ENCODE measurements at regions not wholly inside any gene's neighbourhood (a gene's known extent, or its start where the extent isn't known, plus 50 kb on each side); places are given as distances from the start of the nearest gene placed in this dataset.

- Mint-ChIP-seq H3K4me3 (no peak overlapping the region), H3K36me3 (ENCODE audit: low read depth) (no peaks in the 10 kb centered on the region), H3K27ac (no peak overlapping the region), H3K27me3 (no peaks in the 10 kb centered on the region), H3K4me1 (no peaks in the 10 kb centered on the region), H3K9me3 (ENCODE audit: low read depth) (peaks cover 4% of the 10 kb centered on the region)
- ChIA-PET CTCF (interaction anchor here (1.0 kb wide), 1 partner anchor 21 kb away, joined by 3 read pairs; no protein-coding TSS in a partner anchor), POLR2A (no interaction called here)
- ATAC-seq (no peak), DNase-seq (no peak)
- intact Hi-C loops (cut with DNase I, micrococcal nuclease): no loop called here
Observed at GRCh38 chr2:51420511-51420910, 388.6 kb upstream of the NRXN1 start.

- H3K27ac Mint-ChIP-seq: no peak overlapping the region
- no peak overlapping the region for H3K4me3 Mint-ChIP-seq
- H3K36me3 Mint-ChIP-seq (ENCODE audit: low read depth): no peaks in the 10 kb centered on the region
- ChIA-PET CTCF (no interaction called here), POLR2A (no interaction called here)
- H3K4me1 Mint-ChIP-seq: no peaks in the 10 kb centered on the region
- DNase-seq (no peak), ATAC-seq (no peak)
- peaks cover 3% of the 10 kb centered on the region for H3K9me3 Mint-ChIP-seq (ENCODE audit: low read depth)
- no peaks in the 10 kb centered on the region for H3K27me3 Mint-ChIP-seq
- intact Hi-C loops (cut with DNase I, micrococcal nuclease): no loop called here
Observed at GRCh38 chr2:51413726-51414125, 381.8 kb upstream of the NRXN1 start.

GRCh38 chr2:51410331-51410730 is 378.4 kb upstream of the NRXN1 start:
- H3K9me3 Mint-ChIP-seq (ENCODE audit: low read depth): peaks cover 4% of the 10 kb centered on the region
- ChIA-PET CTCF (no interaction called here), POLR2A (no interaction called here)
- DNase-seq (no peak), ATAC-seq (no peak)
- no peaks in the 10 kb centered on the region for H3K4me1 Mint-ChIP-seq
- H3K27ac Mint-ChIP-seq: no peak overlapping the region
- intact Hi-C loops (cut with DNase I, micrococcal nuclease): no loop called here
- no peaks in the 10 kb centered on the region for H3K27me3 Mint-ChIP-seq
- no peak overlapping the region for H3K4me3 Mint-ChIP-seq
- no peaks in the 10 kb centered on the region for H3K36me3 Mint-ChIP-seq (ENCODE audit: low read depth)

GRCh38 chr2:51409920-51410319 is 378.0 kb upstream of the NRXN1 start:
- DNase-seq (no peak), ATAC-seq (no peak)
- Mint-ChIP-seq H3K4me1 (no peaks in the 10 kb centered on the region), H3K36me3 (ENCODE audit: low read depth) (no peaks in the 10 kb centered on the region), H3K27ac (no peak overlapping the region), H3K4me3 (no peak overlapping the region), H3K9me3 (ENCODE audit: low read depth) (peaks cover 7% of the 10 kb centered on the region), H3K27me3 (no peaks in the 10 kb centered on the region)
- ChIA-PET POLR2A (no interaction called here), CTCF (no interaction called here)
- intact Hi-C loops (cut with DNase I, micrococcal nuclease): no loop called here

- CTCF ChIA-PET: no interaction called here
Observed at GRCh38 chr2:51404226-51404625, 372.3 kb upstream of the NRXN1 start.

GRCh38 chr2:51401546-51401945 is 369.6 kb upstream of the NRXN1 start:
- intact Hi-C loops (cut with DNase I, micrococcal nuclease): no loop called here
- Mint-ChIP-seq H3K9me3 (ENCODE audit: low read depth) (peaks cover 12% of the 10 kb centered on the region), H3K27me3 (no peaks in the 10 kb centered on the region), H3K36me3 (ENCODE audit: low read depth) (no peaks in the 10 kb centered on the region), H3K27ac (no peak overlapping the region), H3K4me1 (no peaks in the 10 kb centered on the region), H3K4me3 (no peak overlapping the region)
- CTCF ChIA-PET: no interaction called here
- POLR2A ChIA-PET: no interaction called here
- no peak for DNase-seq
- ATAC-seq: no peak

More at GRCh38 chr2:51404226-51404625, 372.3 kb upstream of the NRXN1 start:
- DNase-seq (no peak), ATAC-seq (no peak)
- intact Hi-C loops (cut with DNase I, micrococcal nuclease): no loop called here
- Mint-ChIP-seq H3K4me3 (no peak overlapping the region), H3K9me3 (ENCODE audit: low read depth) (peaks cover 10% of the 10 kb centered on the region), H3K27me3 (no peaks in the 10 kb centered on the region), H3K4me1 (no peaks in the 10 kb centered on the region), H3K36me3 (ENCODE audit: low read depth) (no peaks in the 10 kb centered on the region), H3K27ac (no peak overlapping the region)
- POLR2A ChIA-PET: no interaction called here

GRCh38 chr2:51387235-51387634 is 355.3 kb upstream of the NRXN1 start:
- Mint-ChIP-seq H3K27ac (no peak overlapping the region), H3K36me3 (ENCODE audit: low read depth) (no peaks in the 10 kb centered on the region), H3K4me1 (no peaks in the 10 kb centered on the region), H3K9me3 (ENCODE audit: low read depth) (peaks cover 9% of the 10 kb centered on the region), H3K4me3 (no peak overlapping the region), H3K27me3 (no peaks in the 10 kb centered on the region)
- ChIA-PET POLR2A (no interaction called here), CTCF (no interaction called here)
- DNase-seq (no peak), ATAC-seq (no peak)
- intact Hi-C loops (cut with DNase I, micrococcal nuclease): no loop called here

GRCh38 chr2:51379997-51380396 is 348.1 kb upstream of the NRXN1 start:
- H3K36me3 Mint-ChIP-seq (ENCODE audit: low read depth): no peaks in the 10 kb centered on the region
- DNase-seq (no peak), ATAC-seq (no peak)
- H3K4me1 Mint-ChIP-seq: no peaks in the 10 kb centered on the region
- no peaks in the 10 kb centered on the region for H3K27me3 Mint-ChIP-seq
- no peak overlapping the region for H3K27ac Mint-ChIP-seq
- intact Hi-C loops (cut with DNase I, micrococcal nuclease): no loop called here
- CTCF ChIA-PET: no interaction called here
- H3K9me3 Mint-ChIP-seq (ENCODE audit: low read depth): peaks cover 8% of the 10 kb centered on the region
- POLR2A ChIA-PET: no interaction called here
- no peak overlapping the region for H3K4me3 Mint-ChIP-seq

GRCh38 chr2:51368250-51368649 is 336.3 kb upstream of the NRXN1 start:
- ChIA-PET CTCF (interaction anchor here (0.5 kb wide), 1 partner anchor 21 kb away, joined by 3 read pairs; no protein-coding TSS in a partner anchor), POLR2A (no interaction called here)
- intact Hi-C loops (cut with DNase I, micrococcal nuclease): no loop called here
- no peaks in the 10 kb centered on the region for H3K4me1 Mint-ChIP-seq
- DNase-seq (no peak), ATAC-seq (no peak)
- H3K9me3 Mint-ChIP-seq (ENCODE audit: low read depth): peaks cover 4% of the 10 kb centered on the region
- no peaks in the 10 kb centered on the region for H3K27me3 Mint-ChIP-seq
- H3K4me3 Mint-ChIP-seq: no peak overlapping the region
- no peak overlapping the region for H3K27ac Mint-ChIP-seq
- H3K36me3 Mint-ChIP-seq (ENCODE audit: low read depth): no peaks in the 10 kb centered on the region

GRCh38 chr2:51350100-51350499 is 318.2 kb upstream of the NRXN1 start:
- no peak overlapping the region for H3K4me3 Mint-ChIP-seq
- no peaks in the 10 kb centered on the region for H3K27me3 Mint-ChIP-seq
- H3K9me3 Mint-ChIP-seq (ENCODE audit: low read depth): peaks cover 6% of the 10 kb centered on the region
- CTCF ChIA-PET: no interaction called here
- no peak for ATAC-seq
- H3K36me3 Mint-ChIP-seq (ENCODE audit: low read depth): no peaks in the 10 kb centered on the region
- intact Hi-C loops (cut with DNase I, micrococcal nuclease): no loop called here
- H3K27ac Mint-ChIP-seq: no peak overlapping the region
- POLR2A ChIA-PET: no interaction called here
- DNase-seq: no peak
- no peaks in the 10 kb centered on the region for H3K4me1 Mint-ChIP-seq

GRCh38 chr2:51344886-51345285 is 313.0 kb upstream of the NRXN1 start:
- peaks cover 2% of the 10 kb centered on the region for H3K9me3 Mint-ChIP-seq (ENCODE audit: low read depth)
- DNase-seq (no peak), ATAC-seq (no peak)
- no peaks in the 10 kb centered on the region for H3K4me1 Mint-ChIP-seq
- intact Hi-C loops (cut with DNase I, micrococcal nuclease): no loop called here
- H3K4me3 Mint-ChIP-seq: no peak overlapping the region
- H3K27ac Mint-ChIP-seq: no peak overlapping the region
- ChIA-PET CTCF (no interaction called here), POLR2A (no interaction called here)
- H3K27me3 Mint-ChIP-seq: no peaks in the 10 kb centered on the region
- H3K36me3 Mint-ChIP-seq (ENCODE audit: low read depth): no peaks in the 10 kb centered on the region

GRCh38 chr2:51335087-51336058 is 303.4 kb upstream of the NRXN1 start:
- Mint-ChIP-seq H3K4me3 (no peak overlapping the region), H3K36me3 (ENCODE audit: low read depth) (no peaks in the 10 kb centered on the region), H3K9me3 (ENCODE audit: low read depth) (no peaks in the 10 kb centered on the region), H3K27ac (no peak overlapping the region), H3K4me1 (no peaks in the 10 kb centered on the region), H3K27me3 (no peaks in the 10 kb centered on the region)
- POLR2A ChIA-PET: no interaction called here
- CTCF ChIA-PET: interaction anchor here (0.7 kb wide), 1 partner anchor 11 kb away, joined by 4 read pairs; no protein-coding TSS in a partner anchor
- ATAC-seq (no peak), DNase-seq (no peak)
- intact Hi-C loops (cut with DNase I, micrococcal nuclease): no loop called here

All from activated CD4-positive, alpha-beta T cell treated with anti-CD3 and anti-CD28 coated beads for 36 hours (primary cell).